CD4-positive, alpha-beta T cell treated with Interleukin-6 for 4 hours (primary cell): ENCODE measurements at regions not wholly inside any gene's neighbourhood (a gene's known extent, or its start where the extent isn't known, plus 50 kb on each side); places are given as distances from the start of the nearest gene placed in this dataset.

Experiments used
- DNase-seq: peaks from one replicate; pipeline ENCODE4 v3.0.0-alpha.2; 2020; ENCODE audit warnings: mixed read lengths

- no peak for DNase-seq
Measured at GRCh38 chr2:16615687-16616615, 49.7 kb downstream of the CYRIA start.

DNA sequence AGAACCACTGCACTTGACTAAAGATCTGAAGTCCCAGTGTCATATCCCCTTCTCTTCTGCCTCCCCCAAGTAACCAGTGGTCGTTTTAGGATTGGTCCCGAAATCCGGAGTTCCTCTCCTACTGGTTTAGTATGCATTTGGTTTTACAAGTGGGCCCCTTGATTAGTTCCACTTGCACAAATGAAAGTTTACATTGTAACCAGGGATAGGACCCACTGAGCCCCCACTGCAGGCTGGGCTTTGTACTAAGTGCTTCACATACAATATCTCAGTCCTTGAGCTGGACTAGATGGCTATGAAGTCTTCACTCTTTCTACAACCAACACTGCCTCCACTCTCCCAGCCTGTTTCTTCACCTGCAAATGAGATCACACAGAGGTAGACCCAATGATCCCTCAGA, 50.4 kb downstream of the CYRIA start:
- DNase-seq: no peak

- no peak for DNase-seq
Measured at GRCh38 chr2:16614314-16614860, 51.2 kb downstream of the CYRIA start.

- no peak for DNase-seq
Measured at GRCh38 chr2:16613539-16614011, 52.1 kb downstream of the CYRIA start.

- no peak for DNase-seq
Measured at GRCh38 chr2:16612490-16612889, 53.1 kb downstream of the CYRIA start.

- DNase-seq: no peak
Measured at GRCh38 chr2:16609786-16610185, 55.8 kb downstream of the CYRIA start.

DNA sequence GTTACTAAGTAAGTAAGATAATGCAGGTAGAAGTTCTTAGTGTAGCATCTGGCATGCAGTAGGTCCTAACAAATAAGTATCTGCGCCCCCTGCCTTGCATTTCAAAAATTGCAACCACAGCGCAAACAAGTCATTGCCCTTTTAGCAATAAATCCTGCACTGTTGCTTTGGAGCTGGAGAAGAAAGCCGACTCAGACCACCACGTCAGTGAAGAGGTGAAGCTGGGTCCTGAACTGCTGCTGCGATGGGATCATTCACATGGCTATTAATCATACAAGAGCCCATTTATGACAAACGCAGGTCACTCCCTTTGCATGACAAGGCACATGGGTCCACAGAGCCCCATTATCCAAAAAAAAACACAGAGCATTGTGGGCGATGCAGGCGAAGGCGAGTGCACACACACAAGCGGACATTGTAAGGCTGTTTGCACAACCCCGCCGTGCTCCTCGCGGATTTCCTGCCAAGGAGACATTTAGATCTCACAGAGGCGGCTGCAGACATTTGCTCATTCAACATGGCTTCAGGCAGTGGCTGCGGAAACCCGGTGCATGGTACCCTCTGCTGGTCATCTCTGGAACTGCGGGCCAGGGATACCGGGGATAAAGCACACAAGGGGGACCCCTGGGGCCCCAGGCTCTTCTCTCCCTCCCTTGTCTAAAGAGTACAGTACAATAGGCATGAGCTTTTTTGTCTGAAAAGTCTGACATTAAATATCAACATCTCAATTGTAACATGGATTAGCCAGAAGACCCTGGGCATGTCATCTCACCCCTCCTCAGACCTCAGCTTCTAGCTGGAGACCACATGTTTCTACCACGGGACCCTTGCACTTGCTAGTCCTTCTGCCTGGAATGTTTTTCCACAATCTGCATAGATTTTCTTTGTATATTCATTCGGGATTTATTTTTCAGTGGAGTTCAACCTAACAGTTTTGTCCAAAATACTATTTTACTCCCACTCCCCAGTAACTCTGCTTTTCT, 56.7 kb downstream of the CYRIA start:
- DNase-seq: peak; percentile 84

DNA sequence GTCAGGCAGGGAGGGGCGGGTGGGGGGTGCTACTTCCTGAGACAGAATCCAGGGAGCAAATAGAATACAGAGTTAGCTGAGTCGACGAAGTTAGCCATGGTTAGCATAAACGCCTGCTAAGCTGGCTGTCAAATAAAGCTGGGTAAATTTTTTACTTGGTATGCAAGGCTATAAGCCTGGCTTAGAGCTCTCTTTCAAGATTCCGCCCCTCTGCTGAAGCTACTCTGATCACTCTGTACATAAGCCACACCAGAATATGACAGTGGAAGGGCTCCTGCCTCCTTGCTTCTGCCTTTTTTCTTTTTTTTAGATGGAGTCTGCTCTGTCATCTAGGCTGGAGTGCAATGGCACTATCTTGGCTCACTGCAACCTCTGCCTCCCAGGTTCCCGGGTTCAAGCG, 58.3 kb downstream of the CYRIA start:
- DNase-seq: no peak

GRCh38 chr2:16604236-16604635, 61.4 kb downstream of the CYRIA start:
- DNase-seq: no peak

DNA sequence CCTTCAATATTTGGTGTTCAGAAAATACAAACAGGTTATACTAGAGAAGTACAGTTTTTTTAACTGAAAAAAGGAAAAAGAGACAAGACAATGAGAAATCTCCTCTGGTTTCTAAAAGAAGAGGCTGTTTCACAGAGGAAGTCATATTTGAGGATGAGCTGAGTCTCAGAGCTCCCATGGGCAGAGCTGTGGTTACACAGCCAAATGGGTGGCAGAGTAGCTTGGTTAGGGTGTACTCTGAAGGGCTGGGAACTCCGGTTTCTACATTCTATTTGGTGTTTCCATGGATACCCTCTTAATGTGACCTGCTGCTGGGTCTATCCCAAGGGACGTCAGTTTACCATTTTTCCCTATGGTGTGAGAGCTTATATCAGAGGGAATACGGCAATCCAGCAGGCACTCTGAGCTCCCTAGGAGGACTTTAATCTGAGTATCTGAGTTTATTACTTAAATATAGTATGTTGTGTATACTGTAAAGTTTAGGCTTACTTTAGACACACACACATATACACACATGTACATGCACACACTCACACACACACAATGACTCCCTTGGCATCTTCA, 74.2 kb downstream of the CYRIA start:
- DNase-seq: no peak

DNA sequence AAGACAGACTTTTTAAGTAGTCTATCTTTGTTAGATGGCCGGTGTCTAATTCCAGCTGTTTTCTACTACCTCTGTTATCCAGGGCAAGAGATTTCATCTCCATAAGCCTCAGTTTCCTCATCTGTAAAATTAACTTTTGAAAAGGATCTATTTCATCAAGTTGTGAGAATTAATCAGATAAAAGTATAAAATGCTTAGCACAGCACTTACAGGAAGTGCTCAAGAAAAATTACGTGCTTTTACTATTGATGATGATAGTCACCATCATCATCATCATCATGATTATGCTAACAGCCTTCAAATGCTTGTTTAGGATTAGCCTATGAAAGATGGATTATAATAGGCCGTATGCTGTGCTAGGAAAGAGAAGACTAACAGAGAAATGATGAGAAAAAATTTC, 76.2 kb downstream of the CYRIA start:
- no peak for DNase-seq

GRCh38 chr2:16588565-16588964, 77.1 kb downstream of the CYRIA start:
- DNase-seq: no peak

DNA sequence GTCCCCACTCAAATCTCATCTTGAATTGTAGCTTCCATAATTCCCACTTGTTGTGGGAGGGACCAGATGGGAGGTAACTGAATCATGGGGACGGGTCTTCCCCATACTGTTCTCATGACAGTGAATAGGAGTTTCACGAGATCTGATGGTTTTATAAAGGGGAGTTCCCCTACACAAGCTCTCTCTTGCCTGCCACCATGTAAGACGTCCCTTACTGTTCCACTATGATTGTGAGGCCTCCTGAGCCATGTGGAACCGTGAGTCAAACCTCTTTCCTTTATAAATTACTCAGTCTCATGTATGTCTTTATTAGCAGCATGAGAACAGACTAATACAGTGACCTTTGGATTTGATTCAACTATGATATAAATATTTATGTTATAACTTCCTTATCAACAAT, 78.0 kb downstream of the CYRIA start:
- DNase-seq: no peak

DNA sequence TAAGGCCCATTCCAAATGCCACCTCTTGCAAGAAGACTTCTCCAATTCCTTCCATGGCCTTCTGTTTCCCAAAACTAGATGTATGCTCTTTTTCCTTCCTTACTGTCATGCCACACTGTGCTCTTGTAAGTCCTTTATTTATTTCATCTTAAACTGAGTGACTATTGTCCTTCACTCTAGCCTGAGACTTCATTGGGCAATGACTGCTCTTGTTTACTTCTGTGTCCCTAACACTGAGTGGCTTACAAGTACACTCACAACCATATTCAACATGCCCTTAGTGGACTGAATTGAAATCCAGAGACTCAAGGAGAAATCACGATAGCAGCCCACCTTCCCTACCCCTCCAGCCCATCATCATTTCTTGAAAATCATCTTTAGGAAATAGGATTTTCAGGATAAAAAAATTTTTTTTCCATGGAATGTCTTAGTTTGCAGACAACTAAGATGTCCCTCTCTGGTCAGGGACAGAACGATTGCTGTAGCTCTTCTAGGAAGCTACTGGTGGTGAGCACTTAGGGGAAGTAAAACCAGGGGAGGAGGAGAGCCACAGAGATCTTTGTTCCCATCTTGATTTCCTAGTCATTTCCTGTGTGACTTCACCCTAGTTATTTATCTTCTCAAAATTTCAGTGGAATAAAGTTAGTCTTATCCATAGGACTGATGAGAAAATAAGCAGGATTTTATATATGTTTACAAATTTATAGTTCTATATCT, 80.7 kb downstream of the CYRIA start:
- no peak for DNase-seq

GRCh38 chr2:16584084-16584483, 81.5 kb downstream of the CYRIA start:
- no peak for DNase-seq

DNA sequence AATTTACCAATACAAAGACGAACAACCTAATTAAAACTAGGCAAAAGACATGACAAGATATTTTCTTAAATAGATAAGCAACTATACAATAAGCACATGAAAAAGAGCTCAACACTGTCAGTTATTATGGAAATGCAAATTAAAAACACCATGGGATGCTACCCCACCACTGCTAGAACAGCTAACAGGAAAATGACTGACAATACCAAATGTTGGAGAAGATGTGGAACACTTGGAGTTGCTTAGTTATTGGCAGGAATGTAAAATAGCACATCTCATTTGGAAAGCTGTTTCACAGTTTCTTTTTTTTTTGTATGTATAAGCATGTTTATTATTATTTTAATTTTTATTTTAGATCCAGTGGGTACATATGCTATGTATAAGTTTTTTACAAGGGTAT, 84.4 kb downstream of the CYRIA start:
- no peak for DNase-seq

GRCh38 chr2:16578081-16578480, 87.6 kb downstream of the CYRIA start:
- DNase-seq: no peak

DNA sequence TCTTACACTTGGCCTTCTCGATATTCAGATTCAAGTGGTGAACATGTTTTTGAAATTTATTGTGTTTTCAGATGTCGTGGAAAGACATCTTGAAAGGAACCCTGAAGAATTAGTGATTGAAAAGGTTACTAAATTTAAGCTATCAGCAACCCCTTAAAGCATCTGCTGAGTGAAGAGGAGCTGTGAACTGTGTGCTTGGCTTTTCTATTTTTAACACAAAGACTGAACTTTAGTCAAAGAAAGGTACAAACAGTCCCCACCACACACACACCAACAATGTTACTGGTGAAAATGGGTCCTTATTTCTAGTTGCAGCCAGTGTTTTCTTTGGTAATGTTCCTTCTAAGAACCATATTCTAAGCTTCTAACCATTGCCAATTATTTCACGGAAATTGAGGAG, 95.1 kb downstream of the CYRIA start:
- DNase-seq: no peak

DNA sequence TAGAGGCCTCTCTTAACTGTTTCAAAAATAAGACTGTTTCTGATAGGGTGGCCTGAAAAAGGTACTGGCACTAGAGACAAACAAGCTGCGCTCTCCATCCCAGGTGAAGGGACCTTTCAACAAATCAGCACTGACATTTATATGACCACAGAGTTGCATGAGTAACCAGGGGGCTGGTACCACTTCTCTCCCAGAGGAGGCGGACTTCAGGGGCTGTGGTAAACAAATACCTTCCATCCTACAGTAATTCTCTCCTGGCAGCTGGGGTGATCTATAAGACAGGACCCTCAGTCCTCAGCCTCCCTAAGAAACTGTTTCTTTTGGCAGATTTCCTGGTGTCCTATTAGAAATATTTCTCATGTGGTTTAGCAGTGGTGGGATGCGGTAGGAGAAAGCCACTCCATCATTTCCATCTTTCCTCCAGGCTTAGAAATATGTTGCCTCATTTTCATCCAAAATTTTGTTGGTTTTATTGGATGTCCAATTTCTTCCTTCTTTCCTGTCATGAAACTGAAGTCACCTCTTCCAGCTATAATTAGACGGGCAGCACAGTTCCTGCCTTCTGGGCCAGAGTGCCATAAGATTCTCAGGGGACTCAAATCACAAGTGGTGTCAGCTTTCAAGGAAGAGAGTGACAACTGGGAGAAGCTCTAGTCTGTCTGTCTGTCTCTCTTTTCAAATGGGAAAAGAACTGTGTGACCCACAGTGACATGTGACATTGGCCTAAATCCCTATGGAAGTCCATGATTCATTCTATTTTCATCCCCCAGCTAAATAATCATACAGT, 96.4 kb downstream of the CYRIA start:
- DNase-seq: no peak

DNA sequence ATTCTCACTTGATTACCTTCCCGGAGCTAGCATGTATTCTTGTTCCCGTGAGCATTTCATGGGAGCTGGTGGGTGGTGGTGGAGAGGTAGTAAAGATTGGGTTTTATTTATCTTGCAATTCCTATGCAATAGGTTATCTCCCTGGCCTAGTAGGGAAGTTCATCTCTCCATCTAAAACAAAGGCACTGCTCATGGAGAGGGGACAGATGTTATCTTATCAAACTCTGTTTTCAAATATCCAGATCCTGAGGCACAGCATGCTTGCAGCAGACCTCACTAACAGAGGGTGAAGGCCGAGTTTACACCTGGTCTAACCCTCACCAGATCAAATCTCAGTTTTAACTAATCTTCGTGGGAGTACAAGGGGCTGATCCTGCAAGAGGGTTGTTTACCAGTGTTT, 98.9 kb downstream of the CYRIA start:
- DNase-seq: no peak

- DNase-seq: no peak
Measured at GRCh38 chr2:16565481-16565880, 100.2 kb downstream of the CYRIA start.
